HG02623 (cell line): ENCODE measurements at regions not wholly inside any gene's neighbourhood (a gene's known extent, or its start where the extent isn't known, plus 50 kb on each side); places are given as distances from the start of the nearest gene placed in this dataset.

Experiments used
- ATAC-seq: cut with Tn5 transposase; IDR thresholded peaks from one replicate; pipeline ENCODE4 v1.9.1; 2021; ENCODE audit warnings: moderate library complexity; ENCODE audit not compliant: unreplicated experiment

- no peak for ATAC-seq
These were observed 346.0 kb upstream of the MARCKS start for GRCh38 chr6:113511100-113511499.

GRCh38 chr6:113512576-113512975 lies 344.6 kb upstream of the MARCKS start:
- ATAC-seq: no peak

GRCh38 chr6:113513086-113513485 lies 344.1 kb upstream of the MARCKS start:
- no peak for ATAC-seq

GRCh38 chr6:113522376-113522775 lies 334.8 kb upstream of the MARCKS start:
- no peak for ATAC-seq

- no peak for ATAC-seq
These were observed 332.3 kb upstream of the MARCKS start for GRCh38 chr6:113524826-113525225.

- no peak for ATAC-seq
These were observed 330.6 kb upstream of the MARCKS start for GRCh38 chr6:113526553-113526952.

- ATAC-seq: no peak
These were observed 330.1 kb upstream of the MARCKS start for GRCh38 chr6:113526995-113527394.

- ATAC-seq: no peak
These were observed 329.0 kb upstream of the MARCKS start for GRCh38 chr6:113528111-113528510.

- ATAC-seq: no peak
These were observed 327.9 kb upstream of the MARCKS start for GRCh38 chr6:113529196-113529595.

GRCh38 chr6:113529879-113530278 lies 327.3 kb upstream of the MARCKS start:
- ATAC-seq: no peak

GRCh38 chr6:113530769-113531168 lies 326.4 kb upstream of the MARCKS start:
- no peak for ATAC-seq

GRCh38 chr6:113539202-113539601 lies 317.9 kb upstream of the MARCKS start:
- no peak for ATAC-seq

- ATAC-seq: no peak
These were observed 317.5 kb upstream of the MARCKS start for GRCh38 chr6:113539623-113540022.

GRCh38 chr6:113540466-113540865 lies 316.7 kb upstream of the MARCKS start:
- ATAC-seq: no peak

- ATAC-seq: no peak
These were observed 306.0 kb upstream of the MARCKS start for GRCh38 chr6:113551168-113551567.

GRCh38 chr6:113556775-113557174 lies 300.4 kb upstream of the MARCKS start:
- ATAC-seq: no peak

GRCh38 chr6:113558431-113558830 lies 298.7 kb upstream of the MARCKS start:
- no peak for ATAC-seq

GRCh38 chr6:113558966-113559365 lies 298.2 kb upstream of the MARCKS start:
- no peak for ATAC-seq

GRCh38 chr6:113560376-113560775 lies 296.8 kb upstream of the MARCKS start:
- no peak for ATAC-seq

- no peak for ATAC-seq
These were observed 296.2 kb upstream of the MARCKS start for GRCh38 chr6:113560908-113561307.

- no peak for ATAC-seq
These were observed 294.9 kb upstream of the MARCKS start for GRCh38 chr6:113562248-113562647.

GRCh38 chr6:113564371-113565171 lies 292.6 kb upstream of the MARCKS start:
- peak; percentile 78 for ATAC-seq

GRCh38 chr6:113565306-113565705 lies 291.8 kb upstream of the MARCKS start:
- no peak for ATAC-seq
